ENCODE measurements at regions not wholly inside any gene's neighbourhood (a gene's known extent, or its start where the extent isn't known, plus 50 kb on each side); places are given as distances from the start of the nearest gene placed in this dataset.

DNA sequence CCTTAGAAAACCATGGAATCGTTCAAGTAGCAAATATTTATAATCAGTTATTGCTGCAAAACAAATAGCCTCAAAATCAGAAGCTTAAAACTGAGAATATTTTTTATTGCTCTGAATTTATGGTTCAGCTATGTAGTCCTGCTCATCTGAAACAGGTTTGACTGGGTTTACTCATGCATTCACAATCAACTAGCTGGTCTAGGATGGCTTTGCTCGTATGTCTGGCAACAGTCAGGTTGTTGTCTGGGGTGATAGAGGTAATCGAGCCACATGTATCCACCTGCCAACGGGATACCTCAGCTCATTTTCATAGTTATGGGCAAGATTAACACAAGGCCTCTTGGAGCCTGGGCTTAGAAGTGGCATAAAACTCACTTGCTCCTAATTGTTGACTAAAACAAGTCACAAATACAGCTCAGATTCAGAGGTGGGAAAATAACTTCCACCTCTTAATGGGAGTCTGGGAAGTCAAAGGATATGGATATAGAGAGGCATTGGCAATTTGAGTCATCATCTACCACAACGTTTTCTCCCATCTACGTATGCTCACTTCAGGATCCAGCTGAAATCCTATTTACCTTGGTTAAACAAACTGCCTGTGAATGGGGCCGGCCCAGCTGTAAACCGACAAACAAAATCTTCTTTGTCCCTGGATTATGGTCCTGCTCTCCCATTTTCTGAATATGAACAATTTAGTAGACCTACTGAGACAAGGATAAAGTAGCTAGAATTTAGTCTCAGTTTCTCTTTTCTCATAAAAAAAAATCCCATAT is 54.5 kb upstream of the TENT5A start:
- TF ChIP-seq, protein P1, sequence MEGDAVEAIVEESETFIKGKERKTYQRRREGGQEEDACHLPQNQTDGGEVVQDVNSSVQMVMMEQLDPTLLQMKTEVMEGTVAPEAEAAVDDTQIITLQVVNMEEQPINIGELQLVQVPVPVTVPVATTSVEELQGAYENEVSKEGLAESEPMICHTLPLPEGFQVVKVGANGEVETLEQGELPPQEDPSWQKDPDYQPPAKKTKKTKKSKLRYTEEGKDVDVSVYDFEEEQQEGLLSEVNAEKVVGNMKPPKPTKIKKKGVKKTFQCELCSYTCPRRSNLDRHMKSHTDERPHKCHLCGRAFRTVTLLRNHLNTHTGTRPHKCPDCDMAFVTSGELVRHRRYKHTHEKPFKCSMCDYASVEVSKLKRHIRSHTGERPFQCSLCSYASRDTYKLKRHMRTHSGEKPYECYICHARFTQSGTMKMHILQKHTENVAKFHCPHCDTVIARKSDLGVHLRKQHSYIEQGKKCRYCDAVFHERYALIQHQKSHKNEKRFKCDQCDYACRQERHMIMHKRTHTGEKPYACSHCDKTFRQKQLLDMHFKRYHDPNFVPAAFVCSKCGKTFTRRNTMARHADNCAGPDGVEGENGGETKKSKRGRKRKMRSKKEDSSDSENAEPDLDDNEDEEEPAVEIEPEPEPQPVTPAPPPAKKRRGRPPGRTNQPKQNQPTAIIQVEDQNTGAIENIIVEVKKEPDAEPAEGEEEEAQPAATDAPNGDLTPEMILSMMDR (IDR thresholded peaks at IDR 0.05), result no peak
- TF ChIP-seq POLR2A (IDR thresholded peaks at IDR 0.05), result no peak
- TF ChIP-seq EP300 (IDR thresholded peaks at IDR 0.05), result no peak

Measured in upper lobe of left lung (tissue), 4 donors.